GM23338 (cell line): ENCODE measurements at regions not wholly inside any gene's neighbourhood (a gene's known extent, or its start where the extent isn't known, plus 50 kb on each side); places are given as distances from the start of the nearest gene placed in this dataset.

Experiments
- ATAC-seq: fragments of 200-7000 bp; cut with Tn5 transposase; 3 replicates; pipeline ENCODE4 v1.9.1; 2020
- DNase-seq: peaks from one replicate; pipeline ENCODE4 v3.0.0-alpha.2; 2015; ENCODE audit warnings: low spot score
- H2AFZ ChIP-seq: fragments of 200-600 bp; sonication (generic); 2 replicates; pipeline ENCODE4 v1.8.0; 2016; ENCODE audit warnings: antibody characterized with exemption, mild to moderate bottlenecking, moderate library complexity
- H3F3A ChIP-seq: fragments of 200-600 bp; sonication (generic); replicated peaks from 2 replicates; pipeline ENCODE4 v1.8.0; 2017; ENCODE audit warnings: antibody characterized with exemption, mixed run types, low read depth
- H3K27ac ChIP-seq: fragments of 200-600 bp; sonication (generic); 2 replicates; pipeline ENCODE4 v1.6.1; 2016; ENCODE audit warnings: low read depth
- H3K27me3 ChIP-seq: fragments of 200-600 bp; sonication (generic); 2 replicates; pipeline ENCODE4 v1.8.0; 2016; ENCODE audit warnings: mild to moderate bottlenecking, mixed run types, moderate library complexity; ENCODE audit not compliant: insufficient read depth
- H3K36me3 ChIP-seq: fragments of 200-600 bp; sonication (generic); 2 replicates; pipeline ENCODE4 v1.8.0; 2016; ENCODE audit warnings: mild to moderate bottlenecking; ENCODE audit not compliant: insufficient read depth
- H3K4me1 ChIP-seq: fragments of 200-600 bp; sonication (generic); 2 replicates; pipeline ENCODE4 v1.8.0; 2016; ENCODE audit warnings: mild to moderate bottlenecking, moderate library complexity; ENCODE audit not compliant: insufficient read depth
- H3K4me2 ChIP-seq: fragments of 200-600 bp; sonication (generic); 2 replicates; pipeline ENCODE4 v1.7.1; 2017; ENCODE audit warnings: mixed run types
- H3K4me3 ChIP-seq: fragments of 200-600 bp; sonication (generic); 2 replicates; pipeline ENCODE4 v1.6.1; 2016; ENCODE audit warnings: mixed run types
- H3K79me2 ChIP-seq: fragments of 200-600 bp; sonication (generic); replicated peaks from 2 replicates; pipeline ENCODE4 v1.8.0; 2017; ENCODE audit warnings: mild to moderate bottlenecking; ENCODE audit not compliant: insufficient read depth
- H3K9me2 ChIP-seq: fragments of 200-600 bp; sonication (generic); 2 replicates; pipeline ENCODE4 v1.8.0; 2017; ENCODE audit not compliant: insufficient read depth
- H4K20me1 ChIP-seq: fragments of 200-600 bp; sonication (generic); replicated peaks from 2 replicates; pipeline ENCODE4 v1.8.0; 2017; ENCODE audit warnings: mild to moderate bottlenecking; ENCODE audit not compliant: insufficient read depth
- H3K27ac Mint-ChIP-seq: 2 replicates; pipeline ENCODE4 v1.8.0; 2020; ENCODE audit warnings: inconsistent platforms, mild to moderate bottlenecking, moderate library complexity, mixed read lengths
- H3K27me3 Mint-ChIP-seq: 3 replicates; pipeline ENCODE4 v1.8.0; 2022; ENCODE audit warnings: low read depth, mild to moderate bottlenecking, moderate library complexity, mixed read lengths, inconsistent platforms; ENCODE audit not compliant: insufficient read depth, poor library complexity
- H3K36me3 Mint-ChIP-seq: 3 replicates; pipeline ENCODE4 v1.8.0; 2021; ENCODE audit warnings: low read depth, mild to moderate bottlenecking, inconsistent platforms, moderate library complexity, mixed read lengths
- H3K4me1 Mint-ChIP-seq: 3 replicates; pipeline ENCODE4 v1.8.0; 2020; ENCODE audit warnings: mild to moderate bottlenecking, inconsistent platforms, mixed read lengths
- H3K4me3 Mint-ChIP-seq: 3 replicates; pipeline ENCODE4 v1.8.0; 2021; ENCODE audit warnings: moderate library complexity, mild to moderate bottlenecking, inconsistent platforms, mixed read lengths
- H3K9me3 Mint-ChIP-seq: 3 replicates; pipeline ENCODE4 v1.8.0; 2020; ENCODE audit warnings: moderate library complexity, mild to moderate bottlenecking, inconsistent platforms, mixed read lengths
- CREB1 ChIP-seq: fragments of 250-450 bp; sonication (Bioruptor Pico); IDR thresholded peaks from 2 replicates; pipeline ENCODE4 v1.5.0; 2020; ENCODE audit warnings: low read depth, mild to moderate bottlenecking, moderate library complexity
- EZH2 ChIP-seq: fragments of 200-600 bp; sonication (generic); IDR thresholded peaks from one replicate; pipeline ENCODE4 v1.8.0; 2017; ENCODE audit warnings: antibody characterized with exemption, mild to moderate bottlenecking, low read depth; ENCODE audit not compliant: unreplicated experiment
- EZH2phosphoT487 ChIP-seq: fragments of 200-600 bp; sonication (generic); IDR thresholded peaks from one replicate; pipeline ENCODE4 v1.8.1; 2018; ENCODE audit warnings: antibody characterized with exemption; ENCODE audit not compliant: unreplicated experiment
- NANOG ChIP-seq: IDR thresholded peaks from 2 replicates; pipeline ENCODE4 v1.6.1; 2016; ENCODE audit warnings: antibody characterized with exemption, borderline replicate concordance
- POLR2AphosphoS5 ChIP-seq: IDR thresholded peaks from 2 replicates; pipeline ENCODE4 v1.6.1; 2016; ENCODE audit warnings: antibody characterized with exemption, low read depth
- STAT1 ChIP-seq: IDR thresholded peaks from one replicate; pipeline ENCODE4 v1.6.1; 2016; ENCODE audit warnings: antibody characterized with exemption; ENCODE audit not compliant: unreplicated experiment
- ZNF114 ChIP-seq: fragments of 250-450 bp; sonication (Bioruptor Pico); IDR thresholded peaks from 2 replicates; pipeline ENCODE4 v1.5.0; 2020; ENCODE audit warnings: mild to moderate bottlenecking, moderate library complexity
- ZNF331 ChIP-seq: fragments of 250-450 bp; sonication (Bioruptor Pico); IDR thresholded peaks from 2 replicates; pipeline ENCODE4 v1.5.0; 2020; ENCODE audit warnings: low read depth, mild to moderate bottlenecking, moderate library complexity
- TF ChIP-seq, protein P1 (sequence below): IDR thresholded peaks from 2 replicates; pipeline ENCODE4 v1.6.1; 2016; ENCODE audit warnings: antibody characterized with exemption
- TF ChIP-seq, protein P2 (sequence below): IDR thresholded peaks from one replicate; pipeline ENCODE4 v1.6.1; 2018; ENCODE audit warnings: antibody characterized with exemption; ENCODE audit not compliant: unreplicated experiment
- TF ChIP-seq, protein P3 (sequence below): fragments of 250-450 bp; sonication (Bioruptor Pico); IDR thresholded peaks from 2 replicates; pipeline ENCODE4 v1.5.0; 2020; ENCODE audit warnings: mild to moderate bottlenecking, moderate library complexity
- TF ChIP-seq, protein P4 (sequence below), 2 experiments: fragments of 200-600 bp in 1 of 2; sonication (generic) in 1 of 2; conservative IDR thresholded peaks; 2 replicates each; pipeline versions ENCODE4 v1.5.1 to v1.6.1; 2016 to 2017; ENCODE audit warnings: antibody characterized with exemption in 2 of 2, low read depth in 2 of 2, mild to moderate bottlenecking in 2 of 2, moderate library complexity in 1 of 2

DNA sequence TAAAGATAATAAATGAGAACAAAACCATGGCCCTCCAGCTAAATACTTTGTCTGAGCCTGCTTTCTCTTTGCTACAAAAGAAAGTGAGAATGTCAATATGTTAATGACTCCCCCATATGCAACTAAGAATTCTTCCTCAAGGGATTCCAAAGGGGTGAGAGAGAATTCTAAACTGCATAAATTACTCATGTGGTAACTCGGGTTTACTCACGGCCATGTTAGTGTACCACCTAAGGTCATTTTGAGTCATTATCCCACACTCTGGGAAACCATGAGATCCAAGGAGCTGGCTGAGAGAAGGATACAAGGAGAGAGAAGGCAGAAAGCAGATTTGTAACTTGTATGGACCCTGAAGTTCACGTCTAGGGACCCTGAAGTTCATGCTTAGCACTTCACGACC is 190.3 kb downstream of the DHX15 start (continued):
- TF ChIP-seq, protein P1, sequence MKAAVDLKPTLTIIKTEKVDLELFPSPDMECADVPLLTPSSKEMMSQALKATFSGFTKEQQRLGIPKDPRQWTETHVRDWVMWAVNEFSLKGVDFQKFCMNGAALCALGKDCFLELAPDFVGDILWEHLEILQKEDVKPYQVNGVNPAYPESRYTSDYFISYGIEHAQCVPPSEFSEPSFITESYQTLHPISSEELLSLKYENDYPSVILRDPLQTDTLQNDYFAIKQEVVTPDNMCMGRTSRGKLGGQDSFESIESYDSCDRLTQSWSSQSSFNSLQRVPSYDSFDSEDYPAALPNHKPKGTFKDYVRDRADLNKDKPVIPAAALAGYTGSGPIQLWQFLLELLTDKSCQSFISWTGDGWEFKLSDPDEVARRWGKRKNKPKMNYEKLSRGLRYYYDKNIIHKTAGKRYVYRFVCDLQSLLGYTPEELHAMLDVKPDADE, result no peak

DNA sequence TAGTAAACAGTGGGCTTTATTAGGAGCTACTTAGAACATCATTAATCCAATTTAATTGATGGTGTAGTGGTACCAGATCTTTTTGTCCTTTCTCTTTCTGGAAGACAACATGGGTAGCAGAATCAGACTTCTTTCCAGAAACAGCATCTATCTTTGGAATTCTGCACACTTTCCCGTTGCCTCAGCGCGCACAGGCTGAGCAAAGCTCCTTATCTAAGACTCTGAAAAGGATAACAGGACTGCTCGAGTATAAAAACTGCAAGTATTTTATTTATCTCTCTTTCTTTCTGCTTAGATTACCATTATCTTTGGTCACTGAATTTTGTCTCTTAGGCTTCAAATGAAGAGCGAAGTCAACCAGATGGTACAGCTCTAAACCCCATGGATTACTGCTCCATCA is 191.7 kb downstream of the DHX15 start:
- Mint-ChIP-seq H3K4me3 (no peak overlapping the region), H3K27me3 (no peaks in the 10 kb centered on the region), H3K4me1 (peaks cover 5% of the 10 kb centered on the region; the same call in 2 of the 3 replicates), H3K36me3 (no peaks in the 10 kb centered on the region), H3K27ac (no peak overlapping the region), H3K9me3 (no peaks in the 10 kb centered on the region; the same call in 2 of the 3 replicates)
- Histone ChIP-seq H3K9me2 (no peaks in the 10 kb centered on the region), H3K4me3 (no peak overlapping the region), H3K27me3 (no peaks in the 10 kb centered on the region), H2AFZ (no peak overlapping the region), H3K4me1 (peaks cover 6% of the 10 kb centered on the region; the same call in 1 of the 2 replicates), H3K4me2 (no peak overlapping the region), H3K27ac (no peak overlapping the region), H3K79me2 (no peaks in the 10 kb centered on the region), H3F3A (no peaks in the 10 kb centered on the region), H3K36me3 (no peaks in the 10 kb centered on the region), H4K20me1 (no peaks in the 10 kb centered on the region)
- ATAC-seq (no peak), DNase-seq (no peak)
- TF ChIP-seq ZNF331 (CRISPR knock-in tag) (no peak), ZNF114 (CRISPR knock-in tag) (no peak), POLR2AphosphoS5 (no peak), EZH2phosphoT487 (no peak), CREB1 (CRISPR knock-in tag) (no peak), STAT1 (no peak), EZH2 (no peak), NANOG (no peak)
- TF ChIP-seq, protein P2, sequence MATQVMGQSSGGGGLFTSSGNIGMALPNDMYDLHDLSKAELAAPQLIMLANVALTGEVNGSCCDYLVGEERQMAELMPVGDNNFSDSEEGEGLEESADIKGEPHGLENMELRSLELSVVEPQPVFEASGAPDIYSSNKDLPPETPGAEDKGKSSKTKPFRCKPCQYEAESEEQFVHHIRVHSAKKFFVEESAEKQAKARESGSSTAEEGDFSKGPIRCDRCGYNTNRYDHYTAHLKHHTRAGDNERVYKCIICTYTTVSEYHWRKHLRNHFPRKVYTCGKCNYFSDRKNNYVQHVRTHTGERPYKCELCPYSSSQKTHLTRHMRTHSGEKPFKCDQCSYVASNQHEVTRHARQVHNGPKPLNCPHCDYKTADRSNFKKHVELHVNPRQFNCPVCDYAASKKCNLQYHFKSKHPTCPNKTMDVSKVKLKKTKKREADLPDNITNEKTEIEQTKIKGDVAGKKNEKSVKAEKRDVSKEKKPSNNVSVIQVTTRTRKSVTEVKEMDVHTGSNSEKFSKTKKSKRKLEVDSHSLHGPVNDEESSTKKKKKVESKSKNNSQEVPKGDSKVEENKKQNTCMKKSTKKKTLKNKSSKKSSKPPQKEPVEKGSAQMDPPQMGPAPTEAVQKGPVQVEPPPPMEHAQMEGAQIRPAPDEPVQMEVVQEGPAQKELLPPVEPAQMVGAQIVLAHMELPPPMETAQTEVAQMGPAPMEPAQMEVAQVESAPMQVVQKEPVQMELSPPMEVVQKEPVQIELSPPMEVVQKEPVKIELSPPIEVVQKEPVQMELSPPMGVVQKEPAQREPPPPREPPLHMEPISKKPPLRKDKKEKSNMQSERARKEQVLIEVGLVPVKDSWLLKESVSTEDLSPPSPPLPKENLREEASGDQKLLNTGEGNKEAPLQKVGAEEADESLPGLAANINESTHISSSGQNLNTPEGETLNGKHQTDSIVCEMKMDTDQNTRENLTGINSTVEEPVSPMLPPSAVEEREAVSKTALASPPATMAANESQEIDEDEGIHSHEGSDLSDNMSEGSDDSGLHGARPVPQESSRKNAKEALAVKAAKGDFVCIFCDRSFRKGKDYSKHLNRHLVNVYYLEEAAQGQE, result no peak
- TF ChIP-seq, protein P3, sequence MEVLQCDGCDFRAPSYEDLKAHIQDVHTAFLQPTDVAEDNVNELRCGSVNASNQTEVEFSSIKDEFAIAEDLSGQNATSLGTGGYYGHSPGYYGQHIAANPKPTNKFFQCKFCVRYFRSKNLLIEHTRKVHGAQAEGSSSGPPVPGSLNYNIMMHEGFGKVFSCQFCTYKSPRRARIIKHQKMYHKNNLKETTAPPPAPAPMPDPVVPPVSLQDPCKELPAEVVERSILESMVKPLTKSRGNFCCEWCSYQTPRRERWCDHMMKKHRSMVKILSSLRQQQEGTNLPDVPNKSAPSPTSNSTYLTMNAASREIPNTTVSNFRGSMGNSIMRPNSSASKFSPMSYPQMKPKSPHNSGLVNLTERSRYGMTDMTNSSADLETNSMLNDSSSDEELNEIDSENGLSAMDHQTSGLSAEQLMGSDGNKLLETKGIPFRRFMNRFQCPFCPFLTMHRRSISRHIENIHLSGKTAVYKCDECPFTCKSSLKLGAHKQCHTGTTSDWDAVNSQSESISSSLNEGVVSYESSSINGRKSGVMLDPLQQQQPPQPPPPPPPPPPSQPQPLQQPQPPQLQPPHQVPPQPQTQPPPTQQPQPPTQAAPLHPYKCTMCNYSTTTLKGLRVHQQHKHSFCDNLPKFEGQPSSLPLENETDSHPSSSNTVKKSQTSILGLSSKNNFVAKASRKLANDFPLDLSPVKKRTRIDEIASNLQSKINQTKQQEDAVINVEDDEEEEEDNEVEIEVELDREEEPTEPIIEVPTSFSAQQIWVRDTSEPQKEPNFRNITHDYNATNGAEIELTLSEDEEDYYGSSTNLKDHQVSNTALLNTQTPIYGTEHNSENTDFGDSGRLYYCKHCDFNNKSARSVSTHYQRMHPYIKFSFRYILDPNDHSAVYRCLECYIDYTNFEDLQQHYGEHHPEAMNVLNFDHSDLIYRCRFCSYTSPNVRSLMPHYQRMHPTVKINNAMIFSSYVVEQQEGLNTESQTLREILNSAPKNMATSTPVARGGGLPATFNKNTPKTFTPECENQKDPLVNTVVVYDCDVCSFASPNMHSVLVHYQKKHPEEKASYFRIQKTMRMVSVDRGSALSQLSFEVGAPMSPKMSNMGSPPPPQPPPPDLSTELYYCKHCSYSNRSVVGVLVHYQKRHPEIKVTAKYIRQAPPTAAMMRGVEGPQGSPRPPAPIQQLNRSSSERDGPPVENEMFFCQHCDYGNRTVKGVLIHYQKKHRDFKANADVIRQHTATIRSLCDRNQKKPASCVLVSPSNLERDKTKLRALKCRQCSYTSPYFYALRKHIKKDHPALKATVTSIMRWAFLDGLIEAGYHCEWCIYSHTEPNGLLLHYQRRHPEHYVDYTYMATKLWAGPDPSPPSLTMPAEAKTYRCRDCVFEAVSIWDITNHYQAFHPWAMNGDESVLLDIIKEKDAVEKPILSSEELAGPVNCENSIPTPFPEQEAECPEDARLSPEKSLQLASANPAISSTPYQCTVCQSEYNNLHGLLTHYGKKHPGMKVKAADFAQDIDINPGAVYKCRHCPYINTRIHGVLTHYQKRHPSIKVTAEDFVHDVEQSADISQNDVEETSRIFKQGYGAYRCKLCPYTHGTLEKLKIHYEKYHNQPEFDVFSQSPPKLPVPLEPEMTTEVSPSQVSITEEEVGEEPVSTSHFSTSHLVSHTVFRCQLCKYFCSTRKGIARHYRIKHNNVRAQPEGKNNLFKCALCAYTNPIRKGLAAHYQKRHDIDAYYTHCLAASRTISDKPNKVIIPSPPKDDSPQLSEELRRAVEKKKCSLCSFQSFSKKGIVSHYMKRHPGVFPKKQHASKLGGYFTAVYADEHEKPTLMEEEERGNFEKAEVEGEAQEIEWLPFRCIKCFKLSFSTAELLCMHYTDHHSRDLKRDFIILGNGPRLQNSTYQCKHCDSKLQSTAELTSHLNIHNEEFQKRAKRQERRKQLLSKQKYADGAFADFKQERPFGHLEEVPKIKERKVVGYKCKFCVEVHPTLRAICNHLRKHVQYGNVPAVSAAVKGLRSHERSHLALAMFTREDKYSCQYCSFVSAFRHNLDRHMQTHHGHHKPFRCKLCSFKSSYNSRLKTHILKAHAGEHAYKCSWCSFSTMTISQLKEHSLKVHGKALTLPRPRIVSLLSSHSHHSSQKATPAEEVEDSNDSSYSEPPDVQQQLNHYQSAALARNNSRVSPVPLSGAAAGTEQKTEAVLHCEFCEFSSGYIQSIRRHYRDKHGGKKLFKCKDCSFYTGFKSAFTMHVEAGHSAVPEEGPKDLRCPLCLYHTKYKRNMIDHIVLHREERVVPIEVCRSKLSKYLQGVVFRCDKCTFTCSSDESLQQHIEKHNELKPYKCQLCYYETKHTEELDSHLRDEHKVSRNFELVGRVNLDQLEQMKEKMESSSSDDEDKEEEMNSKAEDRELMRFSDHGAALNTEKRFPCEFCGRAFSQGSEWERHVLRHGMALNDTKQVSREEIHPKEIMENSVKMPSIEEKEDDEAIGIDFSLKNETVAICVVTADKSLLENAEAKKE (CRISPR knock-in tag), result no peak
- TF ChIP-seq, protein P1, result no peak
- TF ChIP-seq, protein P4, sequence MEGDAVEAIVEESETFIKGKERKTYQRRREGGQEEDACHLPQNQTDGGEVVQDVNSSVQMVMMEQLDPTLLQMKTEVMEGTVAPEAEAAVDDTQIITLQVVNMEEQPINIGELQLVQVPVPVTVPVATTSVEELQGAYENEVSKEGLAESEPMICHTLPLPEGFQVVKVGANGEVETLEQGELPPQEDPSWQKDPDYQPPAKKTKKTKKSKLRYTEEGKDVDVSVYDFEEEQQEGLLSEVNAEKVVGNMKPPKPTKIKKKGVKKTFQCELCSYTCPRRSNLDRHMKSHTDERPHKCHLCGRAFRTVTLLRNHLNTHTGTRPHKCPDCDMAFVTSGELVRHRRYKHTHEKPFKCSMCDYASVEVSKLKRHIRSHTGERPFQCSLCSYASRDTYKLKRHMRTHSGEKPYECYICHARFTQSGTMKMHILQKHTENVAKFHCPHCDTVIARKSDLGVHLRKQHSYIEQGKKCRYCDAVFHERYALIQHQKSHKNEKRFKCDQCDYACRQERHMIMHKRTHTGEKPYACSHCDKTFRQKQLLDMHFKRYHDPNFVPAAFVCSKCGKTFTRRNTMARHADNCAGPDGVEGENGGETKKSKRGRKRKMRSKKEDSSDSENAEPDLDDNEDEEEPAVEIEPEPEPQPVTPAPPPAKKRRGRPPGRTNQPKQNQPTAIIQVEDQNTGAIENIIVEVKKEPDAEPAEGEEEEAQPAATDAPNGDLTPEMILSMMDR (conservative IDR thresholded peaks at IDR 0.05; ENCODE audit: low read depth in 2 of 2), result no peak
